ENCODE measurements at regions not wholly inside any gene's neighbourhood (a gene's known extent, or its start where the extent isn't known, plus 50 kb on each side); places are given as distances from the start of the nearest gene placed in this dataset.
"Not testable (repeated sequence)": the region's sequence is repeated elsewhere in the genome, so short reads cannot be mapped to it uniquely, and the experiment has no call there.

- DNase-seq, result no peak
Measured at GRCh38 chr5:61215996-61216395, 53.7 kb upstream of the SMIM15 start.

- no peak for DNase-seq
Measured at GRCh38 chr5:61216741-61217140, 54.5 kb upstream of the SMIM15 start.

GRCh38 chr5:61217214-61217613 lies 54.9 kb upstream of the SMIM15 start:
- DNase-seq, result no peak

- no peak for DNase-seq
Measured at GRCh38 chr5:61228229-61228628, 66.0 kb upstream of the SMIM15 start.

- DNase-seq, result no peak
Measured at GRCh38 chr5:61228691-61229280, 66.5 kb upstream of the SMIM15 start.

GRCh38 chr5:61229416-61229815 lies 67.1 kb upstream of the SMIM15 start:
- DNase-seq, result no peak

- DNase-seq, result no peak
Measured at GRCh38 chr5:61230492-61230891, 68.2 kb upstream of the SMIM15 start.

- DNase-seq, result no peak
Measured at GRCh38 chr5:61231813-61232212, 69.5 kb upstream of the SMIM15 start.

GRCh38 chr5:61232490-61233050 lies 70.3 kb upstream of the SMIM15 start:
- no peak for DNase-seq

- DNase-seq, result no peak
Measured at GRCh38 chr5:61234019-61234418, 71.8 kb upstream of the SMIM15 start.

GRCh38 chr5:61236715-61237114 lies 74.4 kb upstream of the SMIM15 start:
- not testable (repeated sequence) for DNase-seq

GRCh38 chr5:61245486-61245885 lies 83.2 kb upstream of the SMIM15 start:
- DNase-seq, result no peak

GRCh38 chr5:61245936-61246335 lies 83.7 kb upstream of the SMIM15 start:
- no peak for DNase-seq

- no peak for DNase-seq
Measured at GRCh38 chr5:61246768-61247307, 84.6 kb upstream of the SMIM15 start.

GRCh38 chr5:61251874-61252642 lies 80.0 kb upstream of the ZSWIM6 start:
- no peak for DNase-seq

- DNase-seq, result no peak
Measured at GRCh38 chr5:61252643-61252925, 79.5 kb upstream of the ZSWIM6 start.

GRCh38 chr5:61253547-61253946 lies 78.5 kb upstream of the ZSWIM6 start:
- DNase-seq, result no peak

- no peak for DNase-seq
Measured at GRCh38 chr5:61254969-61255555, 77.0 kb upstream of the ZSWIM6 start.

GRCh38 chr5:61256474-61256873 lies 75.6 kb upstream of the ZSWIM6 start:
- no peak for DNase-seq

GRCh38 chr5:61257421-61257820 lies 74.6 kb upstream of the ZSWIM6 start:
- DNase-seq, result no peak

GRCh38 chr5:61261136-61261535 lies 70.9 kb upstream of the ZSWIM6 start:
- no peak for DNase-seq

- DNase-seq, result no peak
Measured at GRCh38 chr5:61262080-61262479, 70.0 kb upstream of the ZSWIM6 start.

- DNase-seq, result no peak
Measured at GRCh38 chr5:61263072-61263471, 69.0 kb upstream of the ZSWIM6 start.
